Occipital lobe (tissue), 1 donor: ENCODE measurements at regions not wholly inside any gene's neighbourhood (a gene's known extent, or its start where the extent isn't known, plus 50 kb on each side); places are given as distances from the start of the nearest gene placed in this dataset.
A peak's percentile ranks its signal among the peaks of the same experiment; 100 is the strongest.
"Not testable (repeated sequence)": the region's sequence is repeated elsewhere in the genome, so short reads cannot be mapped to it uniquely, and the experiment has no call there.

ENCODE experiments used
- DNase-seq: peaks from one replicate; lab custom pipeline; 2025; lab: John Stamatoyannopoulos, UW

GRCh38 chr16:85274501-85274900 lies 162.2 kb upstream of the CIBAR2 start:
- DNase-seq, result no peak

GRCh38 chr16:85274924-85275323 lies 162.7 kb upstream of the CIBAR2 start:
- DNase-seq, result no peak

- peak; percentile 73 for DNase-seq
These were observed 163.4 kb upstream of the CIBAR2 start for GRCh38 chr16:85275533-85276249.

- no peak for DNase-seq
These were observed 164.0 kb upstream of the CIBAR2 start for GRCh38 chr16:85276258-85276657.

GRCh38 chr16:85276721-85277120 lies 164.4 kb upstream of the CIBAR2 start:
- DNase-seq, result no peak

GRCh38 chr16:85278839-85279238 lies 166.6 kb upstream of the CIBAR2 start:
- DNase-seq, result no peak

GRCh38 chr16:85279402-85279801 lies 167.1 kb upstream of the CIBAR2 start:
- DNase-seq, result no peak

GRCh38 chr16:85279825-85280545 lies 167.7 kb upstream of the CIBAR2 start:
- no peak for DNase-seq

GRCh38 chr16:85281181-85281580 lies 168.9 kb upstream of the CIBAR2 start:
- no peak for DNase-seq

- DNase-seq, result no peak
These were observed 170.6 kb upstream of the CIBAR2 start for GRCh38 chr16:85282842-85283241.

- DNase-seq, result no peak
These were observed 171.2 kb upstream of the CIBAR2 start for GRCh38 chr16:85283305-85284050.

GRCh38 chr16:85284141-85284817 lies 172.0 kb upstream of the CIBAR2 start:
- DNase-seq, result peak; percentile 18

GRCh38 chr16:85285681-85286065 lies 173.4 kb upstream of the CIBAR2 start:
- no peak for DNase-seq

- peak; percentile 90 for DNase-seq
These were observed 174.0 kb upstream of the CIBAR2 start for GRCh38 chr16:85286066-85286831.

GRCh38 chr16:85286951-85287814 lies 174.9 kb upstream of the CIBAR2 start:
- peak; percentile 78 for DNase-seq

- DNase-seq, result not testable (repeated sequence)
These were observed 175.5 kb upstream of the CIBAR2 start for GRCh38 chr16:85287815-85288109.

GRCh38 chr16:85288341-85288868 lies 176.1 kb upstream of the CIBAR2 start:
- no peak for DNase-seq

GRCh38 chr16:85288869-85289660 lies 176.8 kb upstream of the CIBAR2 start:
- no peak for DNase-seq
